OCI-LY7 (cell line): ENCODE measurements at regions not wholly inside any gene's neighbourhood (a gene's known extent, or its start where the extent isn't known, plus 50 kb on each side); places are given as distances from the start of the nearest gene placed in this dataset.

Source experiments
- BruUV-seq: library from RNA; stranded (reverse); fragments of 400-500 nt; replicated peaks from 2 replicates; lab custom pipeline; 2021; lab: Mats Ljungman, UMichigan
- CTCF ChIA-PET: fragments of 300-600 bp; sonication (Branson Sonifier 250); formaldehyde crosslinking; loops from one replicate; lab custom pipeline; 2022; ENCODE audit warnings: antibody characterized with exemption; ENCODE audit not compliant: unreplicated experiment; lab: Charles Lee
- POLR2A ChIA-PET: fragments of 300-600 bp; sonication (Branson Sonifier 250); formaldehyde crosslinking; loops from one replicate; lab custom pipeline; 2022; ENCODE audit warnings: antibody characterized with exemption; lab: Charles Lee
- DNase-seq: peaks from one replicate; pipeline ENCODE4 v3.0.0-alpha.2; 2015; ENCODE audit warnings: low spot score
- H2AFZ ChIP-seq: fragments of 200-600 bp; sonication (generic), shearing (Covaris generic); 2 replicates; pipeline ENCODE4 v1.6.1; 2014; ENCODE audit warnings: mild to moderate bottlenecking, antibody characterized with exemption, low read length, moderate library complexity
- H3K27ac ChIP-seq: fragments of 200-600 bp; sonication (generic); 2 replicates; pipeline ENCODE4 v1.5.1; 2014; ENCODE audit warnings: mixed run types, low read depth, mild to moderate bottlenecking, moderate library complexity, low read length, inconsistent platforms; ENCODE audit not compliant: poor library complexity, severe bottlenecking
- H3K36me3 ChIP-seq: fragments of 200-600 bp; sonication (generic); 2 replicates; pipeline ENCODE4 v1.6.1; 2014; ENCODE audit warnings: mild to moderate bottlenecking, antibody characterized with exemption, low read length, moderate library complexity, mixed read lengths; ENCODE audit not compliant: insufficient read depth
- H3K4me1 ChIP-seq: fragments of 200-600 bp; sonication (generic); 2 replicates; pipeline ENCODE4 v1.5.1; 2014; ENCODE audit warnings: mild to moderate bottlenecking, low read length; ENCODE audit not compliant: insufficient read depth, poor library complexity, severe bottlenecking
- H3K4me2 ChIP-seq: fragments of 200-600 bp; sonication (generic); 2 replicates; pipeline ENCODE4 v1.6.1; 2014; ENCODE audit warnings: mild to moderate bottlenecking, low read length
- H3K4me3 ChIP-seq: fragments of 200-600 bp; sonication (generic); 2 replicates; pipeline ENCODE4 v1.5.1; 2014; ENCODE audit warnings: mild to moderate bottlenecking, low read depth, low read length; ENCODE audit not compliant: poor library complexity, severe bottlenecking
- H3K79me2 ChIP-seq: fragments of 200-600 bp; sonication (generic); 2 replicates; pipeline ENCODE4 v1.6.1; 2016; ENCODE audit warnings: low read depth, mild to moderate bottlenecking, low read length, moderate library complexity, mixed read lengths; ENCODE audit not compliant: insufficient read depth
- H3K9me2 ChIP-seq: fragments of 200-600 bp; sonication (generic); 2 replicates; pipeline ENCODE4 v1.6.1; 2016; ENCODE audit warnings: mild to moderate bottlenecking, low read length, mixed read lengths; ENCODE audit not compliant: insufficient read depth
- H3K9me3 ChIP-seq: fragments of 200-600 bp; sonication (generic); 2 replicates; pipeline ENCODE4 v1.6.1; 2014; ENCODE audit warnings: mild to moderate bottlenecking, mixed run types, low read length, mixed read lengths
- H4K20me1 ChIP-seq: fragments of 200-600 bp; sonication (generic); 2 replicates; pipeline ENCODE4 v1.6.1; 2014; ENCODE audit warnings: mild to moderate bottlenecking, antibody characterized with exemption, low read length, moderate library complexity, mixed read lengths; ENCODE audit not compliant: insufficient read depth
- CTCF ChIP-seq: fragments of 200-600 bp; sonication (generic); conservative IDR thresholded peaks from 2 replicates; pipeline ENCODE4 v1.5.1; 2014; ENCODE audit warnings: mild to moderate bottlenecking, antibody characterized with exemption, low read length, moderate library complexity, mixed read lengths
- EZH2phosphoT487 ChIP-seq: fragments of 200-600 bp; sonication (generic); IDR thresholded peaks from 2 replicates; pipeline ENCODE4 v1.6.1; 2018; ENCODE audit warnings: low read depth, borderline replicate concordance, mild to moderate bottlenecking, mixed run types, antibody characterized with exemption, low read length, moderate library complexity, mixed read lengths
- intact Hi-C: fragments of 100-400 bp; cut with micrococcal nuclease; formaldehyde crosslinking; loops from one replicate; pipeline ENCODE4 v1.10.0; 2022; ENCODE audit not compliant: unreplicated experiment

DNA sequence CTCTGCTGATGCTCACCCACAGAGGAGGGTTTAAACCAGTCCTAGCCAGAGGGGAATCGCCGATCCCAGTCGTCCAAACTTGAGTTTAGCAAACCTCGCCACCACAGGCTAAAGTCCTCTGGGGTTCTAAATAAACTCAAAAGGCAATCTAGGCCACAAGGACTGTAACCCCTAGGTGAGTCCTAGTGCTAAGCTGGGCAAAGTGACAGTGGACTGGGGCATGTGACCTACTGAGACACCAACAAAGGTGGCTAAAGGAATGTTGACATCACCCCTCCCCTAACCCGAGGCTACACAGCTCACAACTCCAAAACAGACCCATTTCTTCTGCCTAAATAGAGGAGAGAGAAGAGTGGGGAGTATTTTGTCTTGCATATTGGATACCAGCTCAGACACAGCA, 142.8 kb upstream of the PRDX4 start:
- POLR2A ChIA-PET = no interaction called here
- Histone ChIP-seq H4K20me1 (no peaks in the 10 kb centered on the region), H3K4me1 (no peaks in the 10 kb centered on the region), H3K36me3 (no peaks in the 10 kb centered on the region), H3K4me2 (no peak overlapping the region), H3K79me2 (no peaks in the 10 kb centered on the region), H3K27ac (no peak overlapping the region), H2AFZ (no peak overlapping the region), H3K4me3 (no peak overlapping the region), H3K9me3 (no peaks in the 10 kb centered on the region), H3K9me2 (no peaks in the 10 kb centered on the region)
- BruUV-seq = no TSS peak
- DNase-seq = no peak
- CTCF ChIA-PET = no interaction called here
- intact Hi-C loops = no loop called here
- TF ChIP-seq CTCF = no peak
- no peak for TF ChIP-seq EZH2phosphoT487

DNA sequence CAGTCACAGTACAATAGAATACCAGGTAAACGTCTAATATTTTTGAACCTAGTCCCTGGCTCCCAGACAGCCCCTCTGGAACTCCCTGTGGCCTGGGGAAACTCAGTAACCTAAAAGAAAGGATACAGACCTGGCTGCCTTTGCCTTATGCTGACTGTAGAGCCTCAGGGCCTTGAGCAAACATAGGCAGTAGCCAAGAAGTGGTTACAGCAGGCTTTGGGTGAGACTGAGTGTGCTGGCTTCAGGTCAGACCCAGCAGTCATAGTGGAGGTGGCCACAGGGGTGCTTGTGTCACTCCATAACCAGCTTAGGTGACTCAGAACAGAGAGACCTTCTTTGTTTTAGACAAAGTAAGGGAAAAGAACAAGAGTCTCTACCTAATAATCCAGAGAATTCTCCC, 141.8 kb upstream of the PRDX4 start:
- TF ChIP-seq CTCF (no peak), EZH2phosphoT487 (no peak)
- DNase-seq = no peak
- intact Hi-C loops = no loop called here
- Histone ChIP-seq H3K9me3 (no peaks in the 10 kb centered on the region), H3K4me1 (no peaks in the 10 kb centered on the region), H3K9me2 (no peaks in the 10 kb centered on the region), H3K79me2 (no peaks in the 10 kb centered on the region), H3K27ac (no peak overlapping the region), H3K4me2 (no peak overlapping the region), H3K4me3 (no peak overlapping the region), H2AFZ (no peak overlapping the region), H3K36me3 (no peaks in the 10 kb centered on the region), H4K20me1 (no peaks in the 10 kb centered on the region)
- POLR2A ChIA-PET = no interaction called here
- no TSS peak for BruUV-seq
- CTCF ChIA-PET = no interaction called here

GRCh38 chrX:23540532-23540931, 126.8 kb upstream of the PRDX4 start:
- H3K79me2 ChIP-seq = no peaks in the 10 kb centered on the region
- H3K27ac ChIP-seq = no peak overlapping the region
- no peaks in the 10 kb centered on the region for H3K9me3 ChIP-seq
- TF ChIP-seq CTCF (no peak), EZH2phosphoT487 (no peak)
- no peaks in the 10 kb centered on the region for H3K36me3 ChIP-seq
- H2AFZ ChIP-seq = no peak overlapping the region
- intact Hi-C loops = no loop called here
- no TSS peak for BruUV-seq
- ChIA-PET CTCF (no interaction called here), POLR2A (no interaction called here)
- H3K4me2 ChIP-seq = no peak overlapping the region
- H3K4me1 ChIP-seq = no peaks in the 10 kb centered on the region
- no peaks in the 10 kb centered on the region for H4K20me1 ChIP-seq
- H3K4me3 ChIP-seq = no peak overlapping the region
- H3K9me2 ChIP-seq = no peaks in the 10 kb centered on the region
- no peak for DNase-seq
